Lower lobe of right lung (tissue), 2 donors: ENCODE measurements at regions not wholly inside any gene's neighbourhood (a gene's known extent, or its start where the extent isn't known, plus 50 kb on each side); places are given as distances from the start of the nearest gene placed in this dataset.

Source experiments
- ATAC-seq, 2 donors: fragments of 200-7000 bp; cut with Tn5 transposase; one replicate each; pipeline ENCODE4 v1.9.1; 2020 to 2022; ENCODE audit warnings: mild to moderate bottlenecking in 2 of 2, moderate library complexity in 2 of 2
- DNase-seq: peaks from one replicate; pipeline ENCODE4 v3.0.0-alpha.2; 2020
- H3K27ac ChIP-seq: fragments of 200-600 bp; one replicate; pipeline ENCODE4 v1.8.0; 2022
- H3K27me3 ChIP-seq: fragments of 200-600 bp; one replicate; pipeline ENCODE4 v1.8.0; 2022; ENCODE audit warnings: low read depth
- H3K36me3 ChIP-seq: fragments of 200-600 bp; one replicate; pipeline ENCODE4 v1.8.0; 2022; ENCODE audit warnings: mild to moderate bottlenecking
- H3K4me1 ChIP-seq: fragments of 200-600 bp; one replicate; pipeline ENCODE4 v1.8.0; 2022
- H3K4me3 ChIP-seq: fragments of 200-600 bp; one replicate; pipeline ENCODE4 v1.8.0; 2022; ENCODE audit warnings: mild to moderate bottlenecking
- H3K9me3 ChIP-seq: fragments of 200-600 bp; one replicate; pipeline ENCODE4 v1.8.0; 2022
- intact Hi-C: fragments of 100-400 bp; cut with DNase I; formaldehyde crosslinking; loops from one replicate; pipeline ENCODE4 v1.11.0; 2022
- TF ChIP-seq, protein P1 (sequence below): fragments of 200-600 bp; IDR thresholded peaks from one replicate; pipeline ENCODE4 v1.8.0; 2022; ENCODE audit warnings: antibody characterized with exemption, mild to moderate bottlenecking
- donor health status: DM: no; HTN: yes; CAD: no; lungs with severe emphysema.

DNA sequence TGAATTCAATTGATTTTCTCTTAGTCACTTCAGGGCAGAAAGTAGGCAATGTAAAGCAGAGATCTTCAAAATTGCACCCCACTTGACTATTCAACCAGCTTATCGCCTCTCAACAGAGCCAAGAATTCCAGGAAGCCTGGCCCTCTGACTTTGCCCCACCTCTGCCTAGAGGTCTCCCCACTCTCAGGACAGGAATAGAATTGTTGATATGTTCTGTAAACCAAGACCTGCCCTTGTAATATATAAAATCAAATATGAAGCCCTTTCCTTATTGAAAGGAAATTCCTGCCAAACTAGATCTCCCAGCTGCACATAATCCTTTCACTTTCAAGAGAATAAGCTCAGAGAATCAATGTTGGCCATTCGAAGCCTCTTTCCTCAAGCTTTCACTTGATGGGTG lies 116.1 kb upstream of the DPT start:
- Histone ChIP-seq H3K27me3 (no peaks in the 10 kb centered on the region), H3K27ac (no peak overlapping the region), H3K4me3 (no peak overlapping the region), H3K9me3 (no peaks in the 10 kb centered on the region), H3K4me1 (peaks cover 9% of the 10 kb centered on the region), H3K36me3 (no peaks in the 10 kb centered on the region)
- TF ChIP-seq, protein P1, sequence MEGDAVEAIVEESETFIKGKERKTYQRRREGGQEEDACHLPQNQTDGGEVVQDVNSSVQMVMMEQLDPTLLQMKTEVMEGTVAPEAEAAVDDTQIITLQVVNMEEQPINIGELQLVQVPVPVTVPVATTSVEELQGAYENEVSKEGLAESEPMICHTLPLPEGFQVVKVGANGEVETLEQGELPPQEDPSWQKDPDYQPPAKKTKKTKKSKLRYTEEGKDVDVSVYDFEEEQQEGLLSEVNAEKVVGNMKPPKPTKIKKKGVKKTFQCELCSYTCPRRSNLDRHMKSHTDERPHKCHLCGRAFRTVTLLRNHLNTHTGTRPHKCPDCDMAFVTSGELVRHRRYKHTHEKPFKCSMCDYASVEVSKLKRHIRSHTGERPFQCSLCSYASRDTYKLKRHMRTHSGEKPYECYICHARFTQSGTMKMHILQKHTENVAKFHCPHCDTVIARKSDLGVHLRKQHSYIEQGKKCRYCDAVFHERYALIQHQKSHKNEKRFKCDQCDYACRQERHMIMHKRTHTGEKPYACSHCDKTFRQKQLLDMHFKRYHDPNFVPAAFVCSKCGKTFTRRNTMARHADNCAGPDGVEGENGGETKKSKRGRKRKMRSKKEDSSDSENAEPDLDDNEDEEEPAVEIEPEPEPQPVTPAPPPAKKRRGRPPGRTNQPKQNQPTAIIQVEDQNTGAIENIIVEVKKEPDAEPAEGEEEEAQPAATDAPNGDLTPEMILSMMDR: no peak
- peak; percentile 66 to 78 for ATAC-seq
- no peak for DNase-seq
- intact Hi-C loops: no loop called here

DNA sequence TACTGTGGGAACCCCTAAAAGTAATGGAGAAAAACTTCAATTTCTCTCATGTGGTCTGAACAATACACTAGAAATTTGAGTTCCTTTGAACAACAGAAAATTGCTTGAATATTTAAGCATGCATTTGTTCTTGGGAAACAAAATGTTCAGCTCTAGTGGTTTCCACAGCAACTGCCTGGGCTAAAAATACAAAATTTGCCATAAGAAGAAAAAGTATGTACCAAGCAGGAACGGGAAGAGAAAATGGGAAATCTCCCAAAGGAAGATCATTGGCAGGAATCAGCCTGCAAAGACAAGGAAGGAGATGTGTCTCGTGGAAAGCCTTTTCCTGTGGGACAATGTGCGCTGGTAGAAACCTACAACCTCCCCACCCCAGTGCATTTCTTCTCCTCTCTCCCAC lies 119.0 kb upstream of the DPT start:
- ATAC-seq (no peak), DNase-seq (no peak)
- intact Hi-C loops: no loop called here
- H3K9me3 ChIP-seq: peaks cover 3% of the 10 kb centered on the region
- TF ChIP-seq, protein P1: no peak
- H3K36me3 ChIP-seq: no peaks in the 10 kb centered on the region
- H3K27ac ChIP-seq: no peak overlapping the region
- peaks cover 9% of the 10 kb centered on the region for H3K4me1 ChIP-seq
- H3K27me3 ChIP-seq: no peaks in the 10 kb centered on the region
- H3K4me3 ChIP-seq: no peak overlapping the region

DNA sequence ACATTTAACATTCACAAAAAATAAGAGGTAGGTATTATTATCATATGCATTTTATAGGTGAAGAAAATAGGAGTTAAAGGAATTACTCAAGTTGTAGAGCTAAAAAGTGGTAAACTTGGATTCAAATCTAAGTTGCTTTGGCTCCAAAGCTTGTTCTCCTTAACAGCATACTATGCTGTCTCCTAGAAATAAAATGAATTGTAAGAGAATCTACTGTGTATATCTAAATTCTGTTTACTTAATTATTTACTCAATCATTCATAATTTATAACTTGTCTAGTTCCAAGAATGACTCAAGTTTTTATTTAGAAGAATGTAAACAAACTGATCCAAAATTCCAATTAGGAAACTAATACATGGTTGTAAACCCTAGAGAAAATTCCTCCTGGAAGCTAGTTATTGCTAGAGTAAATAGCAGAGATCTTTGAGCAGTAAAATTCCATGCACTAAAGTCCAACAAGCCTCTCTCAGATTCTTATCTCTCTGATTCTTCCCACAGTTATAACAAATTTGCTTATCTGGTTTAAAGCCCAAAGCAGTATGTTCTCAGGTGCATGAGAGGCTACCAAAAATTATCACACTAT lies 132.5 kb upstream of the DPT start:
- intact Hi-C loops: no loop called here
- Histone ChIP-seq H3K4me3 (no peak overlapping the region), H3K27ac (no peak overlapping the region), H3K36me3 (no peaks in the 10 kb centered on the region), H3K4me1 (peaks cover 18% of the 10 kb centered on the region), H3K9me3 (peaks cover 4% of the 10 kb centered on the region), H3K27me3 (no peaks in the 10 kb centered on the region)
- ATAC-seq: peak in 1 of 2 donors; percentile 49
- TF ChIP-seq, protein P1: no peak
- no peak for DNase-seq

DNA sequence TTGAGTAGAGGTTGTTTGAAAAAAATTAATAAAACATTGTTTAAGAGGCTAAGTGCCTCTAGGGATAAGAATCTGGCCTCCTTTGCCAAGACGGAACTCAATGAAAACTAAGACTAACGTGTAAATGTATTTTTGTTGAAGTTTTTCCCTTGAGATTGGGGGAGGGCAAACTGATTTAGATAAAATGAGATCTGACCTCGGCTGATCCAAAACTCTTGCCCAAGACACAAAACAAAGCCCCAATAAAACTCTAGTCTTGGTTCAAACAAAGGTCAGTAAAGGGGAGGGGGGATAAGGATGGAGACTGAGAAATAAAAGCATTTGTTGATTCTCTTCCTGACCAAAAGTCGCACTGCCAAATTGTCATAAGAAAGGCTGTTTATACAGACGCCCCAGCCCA lies 134.8 kb upstream of the DPT start:
- peak in 1 of 2 donors; percentile 9 for ATAC-seq
- Histone ChIP-seq H3K27me3 (no peaks in the 10 kb centered on the region), H3K27ac (no peak overlapping the region), H3K9me3 (peaks cover 4% of the 10 kb centered on the region), H3K36me3 (no peaks in the 10 kb centered on the region), H3K4me1 (peaks cover 18% of the 10 kb centered on the region), H3K4me3 (no peak overlapping the region)
- TF ChIP-seq, protein P1: no peak
- intact Hi-C loops: no loop called here
- DNase-seq: no peak

DNA sequence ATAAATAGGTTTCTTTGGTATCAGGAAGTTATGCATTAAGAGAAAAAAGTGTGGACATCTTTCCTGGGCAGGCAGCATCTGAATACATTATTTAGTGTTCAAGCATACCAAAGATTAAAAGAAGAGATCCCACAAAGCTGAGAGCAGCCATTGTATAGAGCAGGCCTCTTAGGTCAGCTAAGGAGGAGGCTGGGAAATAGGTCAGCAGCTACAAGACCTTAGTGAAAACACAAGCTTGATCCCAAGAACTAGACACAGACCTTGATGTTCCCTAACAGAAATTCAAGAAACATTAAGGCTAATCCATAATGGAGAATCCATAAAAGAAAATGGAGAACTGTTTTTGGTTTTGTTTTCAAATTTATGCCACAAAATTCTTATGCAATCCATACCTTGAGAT lies 135.3 kb upstream of the DPT start:
- ATAC-seq (no peak), DNase-seq (no peak)
- TF ChIP-seq, protein P1: no peak
- H3K9me3 ChIP-seq: peaks cover 4% of the 10 kb centered on the region
- H3K4me1 ChIP-seq: peaks cover 18% of the 10 kb centered on the region
- no peaks in the 10 kb centered on the region for H3K36me3 ChIP-seq
- no peaks in the 10 kb centered on the region for H3K27me3 ChIP-seq
- H3K4me3 ChIP-seq: no peak overlapping the region
- no peak overlapping the region for H3K27ac ChIP-seq
- intact Hi-C loops: no loop called here
